ENCODE measurements at regions not wholly inside any gene's neighbourhood (a gene's known extent, or its start where the extent isn't known, plus 50 kb on each side); places are given as distances from the start of the nearest gene placed in this dataset.

DNA sequence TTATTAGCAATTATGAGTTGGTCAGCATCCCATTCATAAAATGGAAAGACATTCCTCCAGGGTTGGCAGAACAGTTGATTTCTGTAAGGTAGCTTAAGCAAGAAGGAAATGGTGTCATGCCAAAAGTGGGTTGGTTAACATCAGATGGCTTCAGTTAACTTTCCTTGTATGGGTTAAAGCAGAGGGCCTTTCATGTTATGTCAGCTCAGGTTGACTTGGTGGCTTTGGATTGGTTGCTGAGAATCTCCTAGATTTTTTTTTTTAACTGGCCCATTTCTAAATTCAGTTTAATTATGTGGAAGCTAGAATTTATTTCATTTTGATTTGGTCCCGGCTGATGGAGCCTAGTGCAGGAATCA is 87.8 kb downstream of the BBS10 start:
- TF ChIP-seq RAD21 (conservative IDR thresholded peaks at IDR 0.05) (no peak), SMC3 (conservative IDR thresholded peaks at IDR 0.05; ENCODE audit: poor library complexity) (no peak), EP300 (conservative IDR thresholded peaks at IDR 0.05; ENCODE audit: poor library complexity, severe bottlenecking) (no peak)
- TF ChIP-seq, protein P1, sequence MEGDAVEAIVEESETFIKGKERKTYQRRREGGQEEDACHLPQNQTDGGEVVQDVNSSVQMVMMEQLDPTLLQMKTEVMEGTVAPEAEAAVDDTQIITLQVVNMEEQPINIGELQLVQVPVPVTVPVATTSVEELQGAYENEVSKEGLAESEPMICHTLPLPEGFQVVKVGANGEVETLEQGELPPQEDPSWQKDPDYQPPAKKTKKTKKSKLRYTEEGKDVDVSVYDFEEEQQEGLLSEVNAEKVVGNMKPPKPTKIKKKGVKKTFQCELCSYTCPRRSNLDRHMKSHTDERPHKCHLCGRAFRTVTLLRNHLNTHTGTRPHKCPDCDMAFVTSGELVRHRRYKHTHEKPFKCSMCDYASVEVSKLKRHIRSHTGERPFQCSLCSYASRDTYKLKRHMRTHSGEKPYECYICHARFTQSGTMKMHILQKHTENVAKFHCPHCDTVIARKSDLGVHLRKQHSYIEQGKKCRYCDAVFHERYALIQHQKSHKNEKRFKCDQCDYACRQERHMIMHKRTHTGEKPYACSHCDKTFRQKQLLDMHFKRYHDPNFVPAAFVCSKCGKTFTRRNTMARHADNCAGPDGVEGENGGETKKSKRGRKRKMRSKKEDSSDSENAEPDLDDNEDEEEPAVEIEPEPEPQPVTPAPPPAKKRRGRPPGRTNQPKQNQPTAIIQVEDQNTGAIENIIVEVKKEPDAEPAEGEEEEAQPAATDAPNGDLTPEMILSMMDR (IDR thresholded peaks at IDR 0.05; ENCODE audit: poor library complexity, severe bottlenecking) = no peak
- TF ChIP-seq, protein P2, sequence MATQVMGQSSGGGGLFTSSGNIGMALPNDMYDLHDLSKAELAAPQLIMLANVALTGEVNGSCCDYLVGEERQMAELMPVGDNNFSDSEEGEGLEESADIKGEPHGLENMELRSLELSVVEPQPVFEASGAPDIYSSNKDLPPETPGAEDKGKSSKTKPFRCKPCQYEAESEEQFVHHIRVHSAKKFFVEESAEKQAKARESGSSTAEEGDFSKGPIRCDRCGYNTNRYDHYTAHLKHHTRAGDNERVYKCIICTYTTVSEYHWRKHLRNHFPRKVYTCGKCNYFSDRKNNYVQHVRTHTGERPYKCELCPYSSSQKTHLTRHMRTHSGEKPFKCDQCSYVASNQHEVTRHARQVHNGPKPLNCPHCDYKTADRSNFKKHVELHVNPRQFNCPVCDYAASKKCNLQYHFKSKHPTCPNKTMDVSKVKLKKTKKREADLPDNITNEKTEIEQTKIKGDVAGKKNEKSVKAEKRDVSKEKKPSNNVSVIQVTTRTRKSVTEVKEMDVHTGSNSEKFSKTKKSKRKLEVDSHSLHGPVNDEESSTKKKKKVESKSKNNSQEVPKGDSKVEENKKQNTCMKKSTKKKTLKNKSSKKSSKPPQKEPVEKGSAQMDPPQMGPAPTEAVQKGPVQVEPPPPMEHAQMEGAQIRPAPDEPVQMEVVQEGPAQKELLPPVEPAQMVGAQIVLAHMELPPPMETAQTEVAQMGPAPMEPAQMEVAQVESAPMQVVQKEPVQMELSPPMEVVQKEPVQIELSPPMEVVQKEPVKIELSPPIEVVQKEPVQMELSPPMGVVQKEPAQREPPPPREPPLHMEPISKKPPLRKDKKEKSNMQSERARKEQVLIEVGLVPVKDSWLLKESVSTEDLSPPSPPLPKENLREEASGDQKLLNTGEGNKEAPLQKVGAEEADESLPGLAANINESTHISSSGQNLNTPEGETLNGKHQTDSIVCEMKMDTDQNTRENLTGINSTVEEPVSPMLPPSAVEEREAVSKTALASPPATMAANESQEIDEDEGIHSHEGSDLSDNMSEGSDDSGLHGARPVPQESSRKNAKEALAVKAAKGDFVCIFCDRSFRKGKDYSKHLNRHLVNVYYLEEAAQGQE (IDR thresholded peaks at IDR 0.05; ENCODE audit: borderline replicate concordance) = no peak

Data from neural cell (in vitro differentiated cells).